IPS DF 19.7 (cell line): ENCODE measurements at regions not wholly inside any gene's neighbourhood (a gene's known extent, or its start where the extent isn't known, plus 50 kb on each side); places are given as distances from the start of the nearest gene placed in this dataset.
A peak's percentile ranks its signal among the peaks of the same experiment; 100 is the strongest.

Experiments used
- DNase-seq: peaks from one replicate; pipeline ENCODE4 v3.0.0-alpha.2; 2013; ENCODE audit warnings: low read depth, low spot score

DNA sequence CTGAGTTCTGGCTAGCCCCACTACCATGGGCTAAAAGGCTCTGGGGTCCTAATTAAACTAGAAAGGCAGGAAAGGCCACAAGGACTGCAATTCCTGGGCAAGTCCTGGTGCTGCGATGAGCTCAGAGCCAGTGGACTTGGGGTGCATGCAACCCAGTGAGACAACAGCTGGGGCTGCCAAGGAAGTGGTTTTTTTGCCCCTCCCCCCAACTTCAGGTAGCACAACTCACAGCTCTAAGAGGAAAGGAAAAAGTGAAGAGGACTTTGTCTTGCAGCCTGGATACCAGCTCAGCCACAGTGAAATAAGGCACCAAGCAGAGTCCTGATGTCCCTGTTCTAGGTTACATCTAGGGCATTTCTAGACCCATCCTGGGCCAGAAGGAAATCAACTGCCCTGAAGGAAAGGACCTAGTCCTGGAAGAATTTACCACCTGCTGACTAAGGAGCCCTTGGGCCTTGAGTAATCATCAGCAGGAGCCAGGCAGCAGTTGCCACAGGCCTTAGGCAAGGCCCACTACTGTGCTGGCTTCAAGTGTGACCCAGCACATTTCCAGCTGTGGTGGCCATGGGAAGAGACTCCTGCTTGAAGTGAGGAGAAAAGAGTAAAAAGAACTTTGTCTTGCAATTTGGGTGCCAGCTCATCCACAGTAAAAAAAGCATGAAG, 358.4 kb downstream of the BTBD3 start:
- DNase-seq, result no peak

DNA sequence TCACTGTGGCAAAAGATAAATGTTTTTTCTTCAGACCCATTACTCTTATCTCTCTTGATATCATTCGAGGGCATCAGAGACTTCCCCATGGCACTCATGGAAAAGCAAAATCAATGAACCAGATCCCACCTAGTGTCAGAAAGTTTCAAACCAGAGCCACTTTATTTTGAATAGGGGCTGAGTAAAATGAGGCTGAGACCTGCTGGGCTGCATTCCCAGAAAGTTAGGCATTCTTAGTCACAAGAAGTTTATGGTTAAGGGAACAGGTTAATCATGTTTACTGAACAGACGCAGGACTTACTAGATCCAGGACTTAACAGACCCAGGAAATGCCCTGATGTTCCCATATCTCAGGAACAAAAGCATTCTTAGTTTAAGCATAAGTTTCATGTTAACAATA, 369.9 kb downstream of the BTBD3 start:
- peak; percentile 5 for DNase-seq

DNA sequence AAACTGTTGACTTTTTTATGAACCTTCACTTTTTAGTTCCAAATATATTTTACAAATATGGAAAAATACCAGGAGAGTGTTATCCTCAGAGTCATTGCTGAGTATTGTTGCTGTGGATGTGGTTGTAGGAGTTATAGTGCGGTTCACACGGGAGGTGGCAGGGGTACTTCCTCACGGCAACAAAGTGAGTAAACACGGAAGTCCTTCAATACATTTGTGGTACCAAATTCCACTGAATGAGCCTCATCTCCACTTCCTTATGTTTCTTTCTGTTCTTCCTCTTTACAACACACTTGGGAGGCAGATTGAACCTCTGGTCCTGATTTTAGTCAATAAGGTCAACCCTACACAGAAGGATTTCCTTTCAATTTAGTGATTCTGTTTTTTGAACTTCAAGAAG, 371.8 kb downstream of the BTBD3 start:
- DNase-seq, result no peak

DNA sequence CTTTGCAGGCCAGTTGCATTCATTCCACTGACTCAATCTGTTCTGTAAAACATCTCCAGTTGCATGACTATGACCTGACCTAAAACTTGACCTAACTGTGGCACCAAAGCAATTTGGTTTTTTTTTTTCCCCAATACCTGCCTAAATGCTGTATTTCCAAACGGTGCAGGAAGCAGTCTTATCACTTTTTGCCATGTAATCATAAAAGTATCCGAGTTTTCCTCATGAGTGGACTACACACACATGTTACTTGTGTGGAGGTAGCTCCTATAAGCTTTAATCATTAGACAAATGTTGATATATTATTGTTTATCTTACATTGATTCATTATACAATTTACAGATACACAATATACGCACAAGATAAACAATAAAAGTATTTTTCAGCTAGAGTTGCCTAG, 373.7 kb downstream of the BTBD3 start:
- no peak for DNase-seq

DNA sequence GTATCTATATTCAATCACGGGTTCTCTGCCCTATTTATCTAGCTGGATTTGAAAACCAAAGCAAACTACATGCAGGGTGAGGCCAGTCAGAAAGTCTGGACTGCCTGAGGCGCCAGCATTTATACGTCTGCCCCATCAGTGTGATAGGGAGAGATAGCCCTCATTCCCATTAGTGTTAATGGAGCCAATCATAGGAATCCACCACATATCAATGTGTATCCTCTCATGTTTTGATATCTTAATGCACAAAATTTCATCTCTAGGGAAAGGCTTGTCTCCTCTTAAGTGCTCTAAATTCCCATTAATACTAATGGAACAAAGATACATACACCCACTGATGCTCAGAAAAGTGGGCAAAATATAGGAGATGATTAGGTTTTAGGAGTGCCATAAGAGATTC, 376.2 kb downstream of the BTBD3 start:
- DNase-seq, result no peak

DNA sequence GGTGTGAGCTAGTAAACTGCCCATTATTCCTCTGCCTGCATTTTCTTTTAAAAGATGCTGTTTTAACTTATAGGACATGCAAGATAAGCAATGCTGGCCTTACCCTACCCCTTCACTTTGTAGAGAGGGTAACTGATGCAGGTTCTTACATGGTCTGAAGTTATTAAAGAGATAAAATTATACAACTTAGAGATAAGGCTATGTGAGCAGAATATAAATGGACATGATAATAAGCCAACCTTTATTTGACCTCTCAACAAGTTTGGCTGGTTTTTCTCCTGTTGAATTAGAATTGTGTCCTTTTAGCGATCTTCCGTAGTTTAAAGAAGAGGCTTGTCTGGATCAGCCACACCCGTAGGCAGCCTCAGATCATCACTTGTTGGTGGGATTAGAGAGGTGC, 377.0 kb downstream of the BTBD3 start:
- no peak for DNase-seq

DNA sequence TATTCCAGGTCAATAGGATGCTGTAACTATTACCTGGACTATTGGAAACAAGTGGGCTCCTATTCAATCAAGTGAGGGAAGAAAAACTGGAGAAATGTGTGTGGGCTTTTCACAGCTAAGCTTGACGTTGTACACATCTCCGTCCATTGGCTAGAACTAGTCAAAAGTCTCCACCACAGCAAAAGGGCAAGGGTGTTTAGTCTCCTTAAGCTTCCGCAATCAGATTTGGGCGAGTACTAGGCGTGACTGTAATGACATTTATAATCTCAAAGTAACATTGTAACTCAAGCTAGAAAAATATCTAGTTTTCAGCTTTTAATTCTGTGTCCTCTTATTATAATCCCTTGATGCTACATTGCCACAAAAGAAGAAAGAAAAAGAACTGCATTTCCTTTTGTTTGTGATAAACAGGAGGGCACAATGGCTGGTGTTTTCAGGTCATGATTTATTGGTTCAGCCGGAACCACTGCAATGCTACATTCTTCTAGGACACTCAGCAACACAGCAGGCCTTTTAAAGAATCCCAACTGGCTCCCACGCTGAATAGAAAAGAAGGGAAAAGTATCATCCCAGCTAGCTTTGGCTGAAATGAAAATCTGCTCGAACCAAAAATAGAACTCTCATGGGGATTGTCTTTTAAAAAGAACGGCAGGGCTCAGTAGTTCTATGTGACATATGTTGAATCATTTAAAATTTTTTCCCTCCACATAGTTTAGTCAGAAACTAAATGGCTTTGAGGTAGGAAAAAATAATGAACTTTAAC, 387.7 kb downstream of the BTBD3 start:
- DNase-seq, result no peak

DNA sequence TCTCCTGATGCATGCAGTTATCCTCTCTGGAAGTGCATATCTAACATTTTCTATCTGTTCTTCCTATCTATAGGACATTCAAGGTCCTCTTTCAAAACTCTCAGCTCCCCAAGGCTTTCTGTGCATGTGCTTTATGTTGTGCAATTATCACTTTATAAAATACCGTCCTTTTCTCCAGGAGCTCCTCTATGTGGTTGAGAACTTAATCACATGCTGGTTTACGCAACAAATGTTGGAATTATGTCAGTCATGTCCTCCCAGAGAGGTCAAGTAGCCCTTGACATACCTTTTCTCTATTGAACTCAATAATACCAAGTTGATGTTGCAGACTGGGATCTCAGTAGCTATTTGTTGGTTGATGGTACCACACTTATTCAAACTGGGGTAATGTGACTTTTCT, 388.4 kb downstream of the BTBD3 start:
- no peak for DNase-seq

DNA sequence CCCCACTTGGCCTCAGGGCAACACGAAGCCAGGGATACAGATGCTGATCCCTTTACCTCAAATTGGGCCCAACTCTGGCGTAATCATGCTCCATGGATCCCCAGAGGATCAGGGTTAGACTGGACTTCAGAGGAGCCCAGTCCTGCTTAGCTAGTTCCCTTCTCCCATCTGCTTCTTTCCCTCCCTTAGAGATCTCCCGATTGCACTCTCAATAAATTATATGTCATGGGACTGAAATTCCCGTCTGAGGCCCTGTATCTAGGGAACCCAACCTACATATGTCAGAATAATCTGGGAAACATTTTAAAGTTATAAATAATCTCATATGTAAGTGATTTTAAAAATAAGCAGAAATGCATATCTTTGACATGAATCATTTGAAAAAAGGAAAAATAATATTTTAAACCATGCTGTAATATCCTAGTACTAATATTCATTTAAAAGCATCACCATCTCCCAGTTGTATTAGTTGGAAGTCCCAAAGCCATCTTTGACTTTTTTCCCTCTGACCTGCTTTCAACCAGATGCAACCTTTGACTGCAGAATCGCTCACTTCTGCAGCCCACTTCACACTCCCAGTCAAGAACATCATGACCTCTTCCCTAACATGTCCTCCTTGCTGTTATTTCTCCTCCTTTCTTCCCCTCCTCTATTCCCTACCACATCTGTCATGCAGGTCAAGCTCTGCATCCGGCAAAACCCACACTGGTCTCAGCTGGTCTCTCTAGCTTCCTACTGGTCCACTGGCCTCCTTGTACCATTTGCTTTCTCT, 393.6 kb downstream of the BTBD3 start:
- DNase-seq, result no peak

DNA sequence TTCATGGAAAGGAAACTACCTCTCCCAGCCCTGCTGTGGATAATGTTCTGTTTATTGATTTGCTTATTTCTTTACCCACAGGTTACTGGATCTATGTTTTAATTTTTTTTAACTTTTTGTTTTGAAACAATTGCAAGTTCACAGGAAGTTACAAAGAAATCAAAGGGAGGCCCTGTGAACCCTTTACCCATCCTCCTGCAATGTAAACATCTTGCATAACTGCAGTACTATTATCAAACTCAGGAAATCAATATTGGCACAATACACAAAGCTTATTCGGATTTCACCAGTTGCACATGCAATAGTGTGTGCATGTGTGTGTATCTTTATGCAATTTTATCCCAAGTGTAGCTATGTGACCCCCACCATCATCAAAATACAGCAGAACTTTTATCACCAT, 398.0 kb downstream of the BTBD3 start:
- no peak for DNase-seq

DNA sequence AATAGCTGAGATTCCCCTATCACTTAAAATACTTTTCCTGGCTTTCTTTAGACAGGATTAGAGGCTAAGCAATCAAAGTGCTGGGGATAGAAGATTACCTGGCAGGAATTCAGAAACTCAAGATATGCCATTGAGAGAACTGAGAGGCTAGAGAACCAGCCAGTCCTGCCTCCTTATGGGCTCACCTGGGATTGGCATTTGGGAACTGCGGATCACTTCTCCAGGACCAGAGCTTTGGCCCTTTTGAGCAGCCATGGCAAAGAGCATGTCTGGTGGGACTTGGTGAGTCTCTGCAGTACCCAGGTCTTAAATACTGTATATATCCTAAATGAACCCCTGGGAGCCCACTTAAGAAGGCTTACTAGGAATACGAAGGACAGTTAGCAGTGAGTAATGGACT, 399.1 kb downstream of the BTBD3 start:
- no peak for DNase-seq

DNA sequence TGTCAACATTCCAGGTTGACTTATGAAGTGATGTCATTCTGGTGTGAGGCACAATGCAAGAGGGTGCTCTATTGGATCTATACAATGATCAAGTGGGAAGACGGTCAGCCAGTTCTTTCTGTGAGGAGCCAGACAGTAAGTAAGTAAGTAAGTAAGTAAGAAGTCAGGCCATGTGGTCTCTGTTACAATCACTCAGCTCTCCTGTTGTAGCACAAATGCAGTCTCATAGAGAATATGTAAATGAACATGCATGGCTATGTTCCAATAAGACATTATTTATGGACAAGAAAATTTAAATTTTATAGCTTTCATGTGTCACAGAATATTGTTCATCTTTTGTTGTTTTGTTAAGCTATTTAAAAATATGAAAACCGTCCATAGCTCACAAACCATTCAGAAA, 399.7 kb downstream of the BTBD3 start:
- DNase-seq, result no peak

DNA sequence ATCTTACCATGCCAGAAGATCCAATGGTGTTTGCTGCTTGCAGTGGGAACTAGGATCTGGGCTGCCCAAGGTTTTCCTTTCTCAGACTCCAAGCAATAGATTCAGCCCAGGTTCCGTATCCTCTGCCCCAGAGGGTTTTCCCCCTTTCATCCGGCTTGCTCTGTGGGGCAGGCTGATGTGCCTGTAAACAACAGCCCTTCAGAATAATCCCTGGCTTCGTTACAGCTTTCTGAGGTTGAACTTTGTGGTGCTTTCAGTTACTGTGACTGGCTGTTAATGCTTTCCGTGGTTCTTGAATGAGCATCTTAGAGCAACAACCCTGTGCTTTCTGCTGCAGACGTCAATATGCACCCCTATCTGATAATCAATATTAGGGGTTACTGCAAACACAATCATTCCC, 400.4 kb downstream of the BTBD3 start:
- no peak for DNase-seq

DNA sequence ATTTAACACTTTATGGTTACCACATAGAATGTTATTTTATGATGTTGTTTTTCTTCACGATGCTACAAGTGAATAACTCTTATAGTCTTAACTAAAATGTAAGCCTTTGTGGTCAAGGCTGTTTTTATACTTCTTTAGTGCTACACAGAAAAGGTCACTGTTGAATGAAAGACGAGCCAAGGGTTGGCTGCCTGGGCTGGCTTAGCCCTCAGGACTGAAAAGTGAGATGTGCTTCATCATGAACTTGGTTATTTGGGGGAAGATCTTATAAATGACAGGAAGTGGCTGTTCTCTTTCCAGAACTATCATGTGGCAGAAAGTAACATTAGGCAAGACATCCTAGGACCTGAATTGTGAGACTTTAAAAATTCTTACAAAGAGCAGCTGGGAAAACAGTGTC, 404.0 kb downstream of the BTBD3 start:
- DNase-seq, result no peak

DNA sequence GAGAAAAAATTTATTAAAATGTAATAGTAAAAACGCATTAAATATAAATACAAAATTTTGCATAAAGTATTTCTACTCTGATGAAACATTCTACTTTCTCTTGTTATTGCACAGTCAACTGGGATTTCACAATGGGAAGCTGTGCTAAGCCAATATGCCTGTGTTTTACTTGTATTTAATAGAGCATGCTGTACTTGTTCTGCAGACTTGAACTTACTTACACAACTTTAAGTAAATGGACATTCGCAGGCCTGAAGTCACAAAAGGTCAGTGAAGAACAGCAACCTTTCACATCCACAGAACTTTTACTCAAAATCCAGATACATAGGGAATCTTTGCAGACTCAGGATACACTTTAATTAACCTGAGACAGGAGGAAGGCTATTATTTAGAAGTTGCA, 409.5 kb downstream of the BTBD3 start:
- no peak for DNase-seq

DNA sequence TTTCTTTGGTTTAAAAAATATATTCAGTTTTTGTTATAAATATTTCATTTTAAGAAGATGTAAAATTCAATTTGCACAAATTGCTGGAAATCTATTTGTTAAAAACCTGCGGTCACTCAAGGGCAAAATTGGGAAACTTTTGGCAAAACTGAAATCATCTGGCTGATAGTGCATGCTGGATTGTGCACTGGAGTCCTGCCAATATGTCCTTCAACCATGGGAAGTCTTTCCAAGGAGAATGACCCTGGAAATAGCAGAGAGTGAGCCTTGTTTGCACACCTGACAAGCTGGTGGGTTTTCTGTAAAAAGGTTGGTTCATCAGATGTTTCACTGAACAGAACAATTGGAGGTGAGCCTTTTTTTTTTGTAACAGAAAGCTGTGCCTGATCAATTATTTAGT, 413.5 kb downstream of the BTBD3 start:
- no peak for DNase-seq

DNA sequence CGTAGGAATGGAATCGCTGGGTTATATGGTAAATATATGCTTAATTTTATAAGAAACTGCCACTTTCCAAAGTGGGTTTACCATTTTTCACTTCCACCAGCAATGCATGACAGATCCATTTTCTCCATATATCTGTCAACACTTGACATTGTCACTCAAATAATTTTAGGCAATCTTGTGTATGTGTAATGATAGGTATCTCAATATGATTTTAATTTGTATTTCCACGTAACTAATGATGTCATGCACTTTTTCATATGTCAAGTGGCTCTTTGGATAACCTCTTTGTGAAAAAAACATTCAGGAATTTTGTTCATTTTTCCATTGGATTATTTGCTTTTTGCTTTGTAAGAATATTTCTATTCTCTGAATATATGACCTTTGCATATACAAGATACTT, 419.9 kb downstream of the BTBD3 start:
- DNase-seq, result no peak

DNA sequence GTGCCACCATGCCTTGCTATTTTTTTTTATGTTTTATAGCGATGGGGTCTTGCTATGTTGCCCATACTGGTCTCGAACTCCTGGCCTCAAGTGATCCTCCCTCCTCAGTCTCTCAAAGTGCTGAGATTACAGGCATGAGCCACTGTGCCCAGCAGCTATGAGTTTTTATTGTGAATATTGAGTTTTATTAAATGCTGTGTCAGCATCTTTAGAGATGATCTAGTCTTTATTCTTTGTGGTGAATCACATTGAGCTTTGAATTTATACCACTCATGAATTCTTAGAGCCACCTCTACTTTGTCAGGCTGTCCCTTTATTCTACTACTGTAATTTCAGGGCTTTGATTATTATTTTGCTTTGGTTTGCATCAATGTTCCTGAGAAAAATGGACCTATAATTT, 428.3 kb downstream of the BTBD3 start:
- DNase-seq, result no peak

DNA sequence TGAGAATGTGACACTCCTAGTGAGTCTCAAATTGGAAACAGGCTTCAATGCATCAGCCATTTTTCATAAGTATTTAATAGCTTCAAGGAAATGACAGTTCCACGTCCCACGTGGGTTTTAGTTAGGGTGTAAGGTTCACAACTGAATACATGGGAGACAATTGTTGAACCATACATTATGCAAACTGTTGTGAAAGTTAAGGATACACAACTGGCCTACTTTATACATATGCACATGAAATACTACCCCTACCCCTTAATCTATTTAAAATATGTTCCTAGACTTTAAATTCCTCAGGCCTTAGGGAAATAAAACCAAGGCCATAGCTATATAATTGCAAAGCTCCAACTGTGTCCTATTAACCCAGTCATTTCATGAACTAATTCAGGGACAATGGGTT, 436.1 kb downstream of the BTBD3 start:
- no peak for DNase-seq

DNA sequence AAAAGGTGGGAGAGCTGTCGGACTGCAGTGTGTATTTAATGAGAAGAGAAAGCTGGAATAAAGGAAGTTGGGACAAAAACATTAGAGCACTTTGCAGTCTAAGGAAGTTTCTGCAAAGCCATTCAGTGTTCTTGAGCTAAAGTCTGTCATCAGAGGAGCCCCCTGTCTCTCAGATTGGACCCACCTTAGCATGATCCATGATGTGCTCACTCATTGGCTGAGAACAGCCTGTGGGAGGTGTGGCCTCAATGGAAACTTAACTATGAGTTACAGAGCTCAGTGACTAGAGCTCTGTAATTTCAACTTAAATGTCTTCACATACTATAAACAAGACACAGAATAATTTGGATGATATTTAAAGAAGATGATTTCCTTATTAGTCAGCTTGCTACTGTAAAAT, 437.0 kb downstream of the BTBD3 start:
- DNase-seq, result no peak

DNA sequence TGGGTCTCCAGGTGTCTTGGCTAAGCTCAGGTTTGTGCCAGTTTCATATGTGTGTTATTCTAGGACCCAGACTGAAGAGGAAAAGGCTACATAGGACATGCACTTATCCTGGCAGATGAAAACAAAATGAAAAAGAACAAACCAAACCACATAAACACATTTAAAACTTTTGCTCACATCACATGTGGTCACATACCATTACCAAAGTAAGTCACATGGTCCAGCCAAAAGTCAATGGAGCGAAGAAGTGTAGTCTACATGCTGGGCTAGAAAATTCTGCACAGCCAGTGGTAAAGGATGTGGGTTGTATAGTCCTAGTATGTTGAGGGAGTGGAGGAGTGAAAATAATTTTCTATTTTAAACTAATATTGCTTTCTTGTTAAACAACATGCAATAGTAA, 437.5 kb downstream of the BTBD3 start:
- DNase-seq, result no peak

DNA sequence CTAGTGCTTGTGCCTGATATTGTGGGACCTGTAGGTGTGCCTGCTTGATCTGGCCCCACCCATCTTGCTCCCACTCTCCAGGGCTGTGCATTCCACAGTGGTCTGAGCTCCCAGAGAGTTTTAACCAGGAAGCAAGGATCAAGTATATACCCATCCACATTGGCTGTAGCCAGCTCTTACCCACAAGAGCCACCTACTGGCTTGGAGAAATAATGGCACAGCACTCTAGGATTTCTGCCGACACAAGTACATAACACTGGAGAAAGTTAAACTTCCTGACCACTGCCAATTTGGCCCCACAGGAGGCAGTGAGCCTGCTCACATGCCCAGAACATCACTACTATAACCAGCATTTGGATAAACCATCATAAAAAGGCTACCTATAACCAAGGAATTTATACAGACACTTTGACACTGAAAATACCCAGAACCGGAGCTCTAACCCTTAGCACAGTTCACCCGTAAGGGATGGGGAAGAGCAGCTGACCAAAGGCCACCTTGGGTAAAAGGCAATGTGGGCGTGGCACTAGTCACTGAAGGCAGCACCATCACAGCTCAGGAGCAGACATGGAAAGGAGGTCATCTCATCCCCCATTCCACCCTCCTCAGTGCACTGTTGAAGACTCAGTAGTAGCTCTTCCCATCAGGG, 440.4 kb downstream of the BTBD3 start:
- peak; percentile 35 for DNase-seq

DNA sequence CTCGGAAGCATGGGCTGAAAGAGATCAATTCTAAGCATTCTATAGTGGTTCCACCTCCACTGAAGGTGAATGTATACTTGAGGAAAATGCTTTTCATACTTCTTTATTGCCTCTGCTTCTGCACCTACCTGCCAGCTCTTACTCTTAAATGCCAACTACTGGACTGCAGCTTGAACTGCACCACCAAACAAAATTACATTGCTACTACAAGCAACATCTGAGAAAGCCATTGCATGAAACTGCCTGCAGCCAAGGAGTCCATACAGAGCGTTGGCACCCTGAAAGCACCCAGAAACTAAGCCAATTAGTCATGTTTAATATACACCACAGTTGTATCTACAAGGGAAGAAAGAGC, 440.9 kb downstream of the BTBD3 start:
- DNase-seq, result no peak
